ENCODE measurements at regions not wholly inside any gene's neighbourhood (a gene's known extent, or its start where the extent isn't known, plus 50 kb on each side); places are given as distances from the start of the nearest gene placed in this dataset.

GRCh38 chr4:45985038-45985437 lies 138.8 kb downstream of the GABRG1 start:
- Histone ChIP-seq H2AFZ (ENCODE audit: control insufficient read depth, low read depth, low read length) (no peak overlapping the region), H3K79me2 (ENCODE audit: control insufficient read depth, insufficient read depth, low read length) (no peaks in the 10 kb centered on the region), H3K9me3 (replicated peaks; ENCODE audit: control insufficient read depth, insufficient read depth, low read length) (no peaks in the 10 kb centered on the region), H3K27me3 (replicated peaks in 1 of 2; ENCODE audit: control insufficient read depth in 2 of 2, insufficient read depth in 2 of 2, low read length in 1 of 2) (no peaks in the 10 kb centered on the region), H3K9ac (ENCODE audit: control insufficient read depth, insufficient read depth, low read length) (no peak overlapping the region), H3K4me1 (ENCODE audit: control insufficient read depth, insufficient read depth, low read length) (no peaks in the 10 kb centered on the region), H4K20me1 (ENCODE audit: control insufficient read depth, insufficient read depth) (no peaks in the 10 kb centered on the region), H3K4me3 (no peak overlapping the region), H3K27ac (ENCODE audit: control insufficient read depth, insufficient read depth) (no peak overlapping the region), H3K36me3 (ENCODE audit: control insufficient read depth in 2 of 2, insufficient read depth in 2 of 2, low read length in 1 of 2) (no peaks in the 10 kb centered on the region), H3K4me2 (ENCODE audit: control insufficient read depth, insufficient read depth) (no peak overlapping the region)
- intact Hi-C loops (cut with micrococcal nuclease; ENCODE audit: unreplicated experiment): no loop called here
- TF ChIP-seq ATF3 (IDR thresholded peaks at IDR 0.05; ENCODE audit: borderline replicate concordance, extremely low read depth, low read depth, low read length): no peak
- no peak for TF ChIP-seq EGR1 (IDR thresholded peaks at IDR 0.05; ENCODE audit: borderline replicate concordance in 1 of 2, low read depth in 2 of 2, low read length in 2 of 2)
- TF ChIP-seq ZZZ3 (IDR thresholded peaks at IDR 0.05; ENCODE audit: control insufficient read depth, insufficient read length, low read depth): no peak
- TF ChIP-seq SREBF1 (IDR thresholded peaks at IDR 0.05; ENCODE audit: low read length): no peak
- TF ChIP-seq BCLAF1 (IDR thresholded peaks at IDR 0.05): no peak
- no peak for TF ChIP-seq ATF2 (IDR thresholded peaks at IDR 0.05; ENCODE audit: low read length)
- no peak for TF ChIP-seq PAX8 (IDR thresholded peaks at IDR 0.05)
- no peak for TF ChIP-seq BMI1 (IDR thresholded peaks at IDR 0.05; ENCODE audit: borderline replicate concordance)
- TF ChIP-seq ZSCAN29 (IDR thresholded peaks at IDR 0.05): no peak
- TF ChIP-seq WRNIP1 (IDR thresholded peaks at IDR 0.05; ENCODE audit: borderline replicate concordance, low read depth, low read length): no peak
- no peak for TF ChIP-seq POLR2AphosphoS5 (IDR thresholded peaks at IDR 0.05; ENCODE audit: low read length)
- no peak for TF ChIP-seq MLLT1 (IDR thresholded peaks at IDR 0.05)
- no peak for TF ChIP-seq MYC (IDR thresholded peaks at IDR 0.05; ENCODE audit: insufficient read depth, insufficient read length, insufficient replicate concordance, low read length, severe bottlenecking)
- TF ChIP-seq GABPA (IDR thresholded peaks at IDR 0.05; ENCODE audit: low read depth): no peak
- in situ Hi-C loops (cut with MboI): no loop called here
- ChIA-PET RAD21 (ENCODE audit: unreplicated experiment) (no interaction called here), SMC1A (ENCODE audit: uncharacterized antibody, unreplicated experiment) (interaction anchor here (0.9 kb wide), 1 partner anchor 172 kb away, joined by 4 read pairs; no protein-coding TSS in a partner anchor), POLR2A (no interaction called here), CTCF (no interaction called here)
- ATAC-seq (no peak), DNase-seq (ENCODE audit: low read depth, low spot score) (no peak), FAIRE-seq (no peak)
- no TSS peak for BruUV-seq (replicated peaks)

Data from GM12878 (cell line).